NCI-H2081 treated with DMSO at 0.1 percent for 48 hours (cell line): ENCODE measurements at regions not wholly inside any gene's neighbourhood (a gene's known extent, or its start where the extent isn't known, plus 50 kb on each side); places are given as distances from the start of the nearest gene placed in this dataset.

Source experiments
- DNase-seq: peaks from one replicate; lab custom pipeline; 2025; lab: John Stamatoyannopoulos, UW

DNA sequence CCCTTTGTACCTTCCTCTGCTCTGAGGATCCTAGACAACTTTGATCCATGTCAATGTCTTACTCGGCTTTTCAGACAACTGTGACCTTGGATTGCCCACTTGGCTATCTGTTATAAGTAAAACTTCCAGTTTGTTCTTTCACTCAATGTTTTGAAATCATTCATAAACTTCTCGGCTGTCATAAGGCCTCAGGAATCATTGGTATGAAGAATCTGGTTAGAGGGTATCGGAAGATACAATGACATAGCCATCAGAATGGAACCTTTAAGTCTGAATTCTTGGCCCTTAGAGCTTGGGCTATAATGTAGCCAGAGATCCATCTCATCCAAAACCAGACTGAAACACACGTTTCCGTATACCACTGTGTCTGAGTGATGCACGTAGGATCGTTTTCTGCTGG lies 59.0 kb upstream of the WDR1 start:
- DNase-seq: no peak

DNA sequence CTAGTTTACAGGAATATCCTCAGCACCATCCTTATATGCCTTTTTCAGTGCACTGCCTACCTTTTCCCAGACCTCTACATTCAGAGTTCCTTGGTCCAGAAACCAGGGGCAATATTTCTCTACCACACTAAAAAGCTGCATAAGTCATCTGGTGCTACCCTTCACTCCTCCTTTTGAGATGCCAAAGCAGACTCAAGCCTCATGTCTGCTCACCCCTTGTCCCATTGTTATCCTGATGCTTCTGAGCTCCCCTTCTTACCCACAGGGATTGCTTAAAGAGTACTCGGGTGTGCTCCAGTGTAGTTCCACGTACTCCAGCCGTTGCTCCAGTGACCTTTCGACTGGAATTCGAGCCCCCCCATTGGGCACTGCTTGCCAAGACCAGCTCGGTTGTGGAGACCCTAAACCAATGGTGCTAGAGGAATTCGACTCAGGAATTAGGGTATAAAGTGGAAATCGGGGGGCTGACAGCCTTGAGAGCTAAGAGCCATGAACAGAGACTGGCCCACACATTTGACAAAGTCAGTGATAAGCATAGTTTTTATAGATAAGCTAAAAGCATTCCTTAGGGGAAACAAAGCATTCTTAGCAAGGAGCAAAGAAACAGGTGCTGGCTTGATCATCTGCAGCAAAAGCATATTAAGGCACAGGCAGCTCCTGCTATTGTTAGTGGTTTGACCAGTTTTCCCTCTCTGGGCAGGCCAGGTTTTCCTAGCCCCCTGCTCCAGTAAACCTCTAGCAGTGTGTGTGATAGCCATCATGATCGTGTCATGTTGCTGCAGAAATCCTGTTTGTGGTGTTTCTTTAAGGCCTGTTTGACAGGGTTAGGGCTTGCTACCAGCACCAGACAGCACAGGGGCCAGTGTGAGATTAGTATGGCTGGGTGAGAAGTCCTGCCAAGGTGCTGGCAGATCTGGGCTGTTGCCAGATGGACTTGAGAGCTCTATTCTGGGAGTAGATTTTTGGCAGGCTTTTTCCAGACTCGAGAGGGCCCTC lies 57.5 kb upstream of the WDR1 start:
- no peak for DNase-seq

DNA sequence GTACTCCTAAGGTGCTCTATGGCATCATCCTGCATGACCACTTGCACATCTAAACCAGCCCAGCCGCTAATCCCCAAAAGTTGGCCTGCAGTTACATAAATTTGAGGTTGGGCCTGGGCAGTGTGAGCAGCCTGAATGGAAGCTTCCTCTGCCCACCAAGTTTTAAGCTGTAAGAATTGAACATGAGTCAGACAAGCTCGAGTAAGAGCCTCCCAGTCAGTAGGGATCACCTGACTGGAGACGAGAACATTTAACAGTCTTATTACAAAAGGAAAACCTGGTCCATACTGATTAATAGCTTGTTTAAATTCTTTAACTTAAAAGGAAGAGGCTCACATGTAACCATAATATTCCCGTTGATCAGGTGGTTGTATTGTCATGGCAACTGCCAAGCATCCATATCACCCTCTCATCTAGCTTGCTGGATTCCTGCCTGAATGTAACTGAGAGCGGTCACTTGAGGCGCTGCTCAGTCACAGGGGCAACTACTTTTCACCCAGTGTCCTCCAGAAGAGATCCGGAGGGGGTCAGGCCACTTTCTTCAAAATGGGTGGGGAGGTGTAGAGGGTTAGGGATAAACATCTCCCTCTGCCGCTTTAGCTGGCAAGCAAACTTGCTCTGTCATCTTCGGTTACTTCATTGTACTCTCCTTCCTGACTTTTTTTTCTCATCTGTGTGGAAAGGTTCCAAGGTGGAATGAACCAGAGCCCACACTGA lies 56.6 kb upstream of the WDR1 start:
- no peak for DNase-seq

DNA sequence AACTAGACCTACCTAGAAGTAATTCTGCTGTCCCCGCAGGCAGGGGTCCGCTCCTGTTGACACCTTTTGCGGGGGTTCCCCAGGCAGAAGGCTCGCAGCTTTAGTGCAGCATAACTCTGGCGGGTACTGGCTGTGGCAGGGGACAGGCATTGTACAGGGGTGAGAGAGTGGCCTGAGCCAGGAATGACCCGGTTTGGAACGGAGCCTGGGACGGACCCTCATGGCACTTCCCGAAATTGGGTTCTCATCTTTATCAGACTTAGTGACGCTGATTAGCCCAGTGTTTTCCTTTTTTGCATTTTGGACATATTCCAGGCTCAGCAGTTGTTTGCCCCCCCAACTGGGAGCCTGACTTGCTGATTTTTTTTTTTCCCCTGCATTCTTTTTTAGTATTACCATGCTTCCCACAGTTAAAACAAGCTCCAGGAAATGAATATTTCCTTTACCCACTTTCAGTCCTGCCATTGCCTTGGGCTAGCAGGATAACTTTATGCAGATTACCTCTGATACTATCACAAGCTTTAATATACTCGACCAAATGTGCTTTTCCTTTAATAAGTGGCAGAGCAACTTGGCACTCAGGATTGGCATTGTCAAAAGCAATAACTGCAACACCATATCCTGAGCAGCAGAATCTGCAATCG lies 55.8 kb upstream of the WDR1 start:
- DNase-seq: no peak

- DNase-seq: no peak
These were observed 54.5 kb upstream of the WDR1 start for GRCh38 chr4:10171055-10171454.

GRCh38 chr4:10169839-10170387 lies 53.3 kb upstream of the WDR1 start:
- DNase-seq: no peak

GRCh38 chr4:10168151-10168550 lies 51.6 kb upstream of the WDR1 start:
- no peak for DNase-seq

DNA sequence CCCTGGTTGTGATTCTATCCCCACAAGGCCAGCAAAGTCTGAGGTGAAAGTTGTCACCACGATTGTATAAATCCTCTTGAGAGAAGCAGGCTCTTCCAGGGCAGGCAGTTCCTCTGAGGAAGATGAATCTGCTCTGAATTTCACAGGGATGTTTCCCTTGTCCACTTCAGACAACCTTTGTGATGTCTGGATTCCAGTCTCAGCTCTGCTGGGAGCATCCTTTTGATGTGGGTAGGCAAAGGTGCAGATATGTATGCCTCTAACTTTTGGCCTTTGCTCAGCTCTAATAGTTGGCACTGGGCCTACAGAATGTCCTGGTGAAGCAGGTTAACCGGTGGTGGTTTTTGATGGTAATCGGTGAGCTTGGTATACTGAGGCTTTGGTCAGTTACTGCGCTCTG lies 50.6 kb upstream of the WDR1 start:
- no peak for DNase-seq
